Renal pelvis (tissue), 1 donor: ENCODE measurements at regions not wholly inside any gene's neighbourhood (a gene's known extent, or its start where the extent isn't known, plus 50 kb on each side); places are given as distances from the start of the nearest gene placed in this dataset.
"Not testable (repeated sequence)": the region's sequence is repeated elsewhere in the genome, so short reads cannot be mapped to it uniquely, and the experiment has no call there.

Source experiments
- DNase-seq: peaks from one replicate; pipeline ENCODE4 v3.0.0-alpha.2; 2013

DNA sequence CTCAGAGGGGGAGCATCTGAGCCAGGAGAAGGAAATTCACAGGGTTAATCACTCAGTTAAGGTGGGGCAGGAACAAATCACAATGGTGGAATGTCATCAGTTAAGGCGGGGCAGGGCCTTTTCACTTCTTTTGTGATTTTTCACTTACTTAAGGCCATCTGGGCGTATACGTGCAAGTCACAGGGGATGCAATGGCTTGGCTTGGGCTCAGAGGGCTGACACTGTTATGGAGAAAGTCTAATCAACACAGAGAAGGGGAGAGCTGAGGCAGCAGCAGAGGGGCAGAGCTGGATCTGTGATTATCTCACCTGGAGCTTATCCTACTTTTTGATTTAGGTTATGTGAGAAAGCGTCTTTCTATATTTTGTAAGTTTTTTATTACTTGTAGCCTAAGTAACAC is 350.1 kb downstream of the NSUN3 start:
- DNase-seq: not testable (repeated sequence)

DNA sequence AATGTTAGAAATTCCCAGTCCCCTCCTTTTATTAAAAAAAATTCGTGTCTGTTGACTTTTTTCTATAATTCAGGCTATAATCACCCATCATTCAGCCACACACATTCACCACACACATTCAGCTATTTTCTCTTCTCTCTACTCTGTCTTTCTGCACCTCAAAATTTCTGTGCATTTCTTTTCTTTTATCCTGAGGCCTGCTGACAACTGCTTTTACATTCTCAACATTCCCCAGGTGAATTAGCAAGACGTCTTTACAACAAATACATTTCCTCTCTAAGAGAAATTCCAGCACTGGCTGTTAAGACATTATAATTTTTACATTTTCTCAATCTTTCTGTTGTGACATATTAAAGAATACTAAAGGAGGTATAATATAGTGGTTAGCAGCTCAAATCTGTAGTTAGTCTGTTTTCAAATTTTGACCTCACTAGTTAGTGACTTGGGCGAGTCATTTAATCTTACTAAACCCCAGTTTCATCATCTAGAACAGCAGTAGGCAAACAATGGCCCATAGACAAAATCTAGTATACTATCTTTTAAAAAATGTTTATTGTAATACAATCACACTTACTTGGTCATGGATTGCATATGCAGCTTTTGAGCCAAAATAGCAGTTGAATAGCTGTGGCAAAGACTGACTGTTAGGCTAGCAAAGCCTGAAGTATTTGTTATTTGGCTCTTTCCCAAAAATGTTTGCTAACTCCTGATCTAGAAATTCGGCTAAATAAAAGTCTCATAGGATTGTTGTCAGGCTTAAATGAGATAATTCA is 350.7 kb downstream of the NSUN3 start:
- no peak for DNase-seq

DNA sequence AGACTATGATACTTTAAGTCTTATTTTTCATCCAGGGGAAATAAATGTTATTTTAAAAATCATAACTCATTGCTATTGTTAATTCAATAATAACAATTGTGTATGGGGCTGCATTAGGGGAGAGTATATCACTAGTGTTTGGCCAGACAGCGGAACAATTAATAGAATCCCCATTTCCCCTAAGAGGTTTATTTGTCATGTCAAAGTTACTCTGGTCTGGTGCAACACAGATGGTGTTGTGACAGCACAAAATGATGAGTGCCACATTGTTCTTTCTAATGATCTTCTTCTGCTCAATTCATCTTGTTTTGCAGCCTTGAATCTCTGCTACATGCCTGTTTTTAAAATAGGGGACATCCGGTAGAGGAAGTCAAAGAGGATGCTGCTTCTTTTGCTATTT is 351.6 kb downstream of the NSUN3 start:
- peak; percentile 16 for DNase-seq

DNA sequence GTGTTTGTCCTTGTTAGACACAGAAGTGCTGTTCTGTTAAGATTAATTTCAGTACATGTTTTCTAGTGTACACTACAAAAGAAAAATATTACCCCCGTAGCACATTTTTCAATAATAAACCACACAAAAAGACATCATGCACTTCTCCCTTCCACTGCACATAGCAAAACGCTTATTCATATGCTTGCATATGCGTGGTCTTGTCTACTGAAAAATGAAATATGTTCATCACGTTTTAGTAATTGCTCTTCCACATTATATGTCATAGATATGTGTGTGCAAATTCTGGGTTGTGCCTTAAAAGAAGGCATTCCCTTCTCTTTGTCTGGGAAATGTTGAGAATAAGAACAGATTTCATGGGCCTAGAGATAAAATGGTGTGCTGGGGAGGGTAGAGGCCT is 353.9 kb downstream of the NSUN3 start:
- no peak for DNase-seq

DNA sequence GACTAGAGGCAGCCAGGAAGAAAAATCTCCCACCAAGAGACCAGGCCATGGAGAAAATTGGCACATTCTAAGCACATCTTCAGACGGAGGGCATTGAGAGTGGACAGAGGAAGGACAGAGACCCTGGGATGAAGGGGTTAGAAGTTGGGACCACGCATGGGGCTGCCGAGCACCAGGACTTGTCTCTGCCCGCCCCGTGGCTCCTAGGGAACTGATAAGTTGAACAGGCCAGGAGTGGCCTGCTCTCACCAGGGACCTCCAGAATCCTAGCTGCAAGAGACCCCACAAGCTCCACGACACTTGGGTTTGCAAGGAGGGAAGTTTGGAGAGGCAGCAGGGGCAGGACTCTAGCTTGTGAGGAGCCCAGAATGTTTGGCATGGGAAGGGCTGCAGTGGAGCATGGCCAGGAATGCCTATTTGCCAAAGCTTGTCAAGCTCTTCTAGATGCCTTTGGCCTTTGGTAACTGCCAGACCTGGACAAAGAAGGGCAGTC is 355.1 kb downstream of the NSUN3 start:
- no peak for DNase-seq

DNA sequence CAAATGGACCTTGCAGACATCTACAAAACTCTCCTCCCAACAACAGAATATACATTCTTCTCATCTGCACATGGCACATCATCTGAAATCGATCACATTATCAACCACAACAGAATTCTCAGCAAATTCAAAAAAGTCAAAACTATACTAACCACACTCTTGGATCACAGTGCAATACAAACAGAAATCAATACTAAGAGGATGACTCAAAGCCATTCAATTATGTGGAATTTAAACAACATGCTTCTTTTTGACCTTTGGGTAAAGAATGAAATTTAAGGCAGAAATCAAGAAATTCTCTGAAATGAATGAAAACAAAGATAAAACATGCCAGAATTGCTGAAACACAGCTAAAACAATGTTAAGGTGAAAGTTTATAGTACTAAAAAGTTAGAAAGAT is 358.1 kb downstream of the NSUN3 start:
- no peak for DNase-seq

DNA sequence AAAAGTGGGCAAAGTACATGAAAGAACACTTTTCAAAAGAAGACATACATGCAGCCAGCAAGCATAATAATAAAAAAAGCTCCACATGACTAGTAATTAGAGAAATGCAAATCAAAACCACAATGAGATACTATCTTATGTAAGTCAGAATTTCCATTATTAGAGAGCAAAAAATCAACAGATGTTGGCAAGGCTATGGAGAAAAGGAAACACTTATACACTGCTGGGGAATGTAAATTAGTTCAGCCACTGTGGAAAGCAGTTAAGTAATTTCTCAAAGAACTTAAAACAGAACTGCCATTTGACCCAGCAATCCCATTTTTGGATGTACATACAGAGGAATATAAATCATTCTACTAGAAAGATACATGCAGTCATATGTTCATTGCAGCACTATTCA is 360.7 kb downstream of the NSUN3 start:
- DNase-seq: no peak

DNA sequence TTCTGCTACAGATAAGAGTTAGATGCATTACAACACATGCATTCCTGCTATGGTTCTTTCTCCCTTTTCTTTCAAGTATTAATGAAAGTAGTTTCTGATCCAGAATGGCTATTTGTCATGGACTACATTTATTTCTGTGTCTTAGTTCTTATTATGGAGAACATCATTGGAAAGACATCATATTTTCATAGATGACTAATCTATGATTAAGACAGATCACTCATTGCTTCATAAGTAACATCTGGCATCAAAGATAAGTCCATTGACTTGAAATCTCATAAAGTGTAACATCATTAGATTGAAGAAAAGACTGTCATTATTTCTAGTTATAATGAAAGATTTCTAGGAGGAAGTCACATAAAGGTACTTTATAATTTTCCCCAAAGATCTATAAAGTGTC is 366.7 kb downstream of the NSUN3 start:
- no peak for DNase-seq

DNA sequence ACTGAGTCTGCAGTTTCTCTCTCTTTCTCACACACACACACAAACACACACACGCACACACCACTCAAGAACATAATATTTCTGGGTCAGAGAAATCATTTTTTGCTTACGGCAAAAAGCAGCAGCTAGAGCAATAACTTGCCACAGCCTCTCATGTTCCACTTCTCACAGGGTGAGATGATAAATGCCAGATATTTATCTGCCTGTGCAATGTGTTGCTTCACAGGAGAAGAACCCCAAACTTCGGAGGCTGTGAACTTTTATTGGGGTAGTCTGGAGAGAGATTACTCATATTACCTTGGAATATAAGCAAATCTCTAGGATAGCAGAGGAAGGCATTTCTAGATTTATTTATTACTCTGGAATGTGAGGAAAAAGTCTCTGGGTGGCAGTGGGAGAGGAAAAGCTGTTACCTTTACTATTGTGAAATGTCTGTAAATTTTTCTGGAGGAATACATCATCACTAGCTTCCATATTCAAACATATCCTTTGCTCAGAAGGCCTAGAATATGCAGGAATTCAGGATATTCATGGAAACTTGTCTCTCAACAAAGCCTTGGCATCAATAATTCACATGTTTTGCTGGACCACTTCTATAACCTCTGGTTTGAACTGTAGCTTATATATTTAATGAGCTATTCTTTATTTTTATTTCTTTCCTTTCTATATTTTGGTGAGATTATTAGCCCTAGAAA is 369.2 kb downstream of the NSUN3 start:
- no peak for DNase-seq

DNA sequence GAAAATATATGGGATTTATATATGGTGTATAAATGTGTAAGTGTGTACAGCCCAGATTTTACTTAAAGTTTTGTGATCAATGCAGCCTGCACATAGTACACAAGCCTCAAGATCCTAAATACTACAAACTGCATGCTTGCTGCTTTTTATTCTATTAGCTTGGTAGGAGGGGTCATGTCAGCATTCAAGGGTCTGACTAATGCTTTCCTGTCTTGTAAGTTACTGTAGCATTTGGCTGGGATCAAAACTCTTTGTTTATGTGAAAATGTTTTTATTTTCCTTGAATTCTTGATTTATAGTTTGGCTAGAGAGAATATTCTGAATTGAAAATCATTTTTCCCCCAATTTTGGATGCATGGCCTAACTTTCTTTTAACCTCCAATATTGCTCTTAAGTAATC is 370.9 kb downstream of the NSUN3 start:
- DNase-seq: peak; percentile 8

DNA sequence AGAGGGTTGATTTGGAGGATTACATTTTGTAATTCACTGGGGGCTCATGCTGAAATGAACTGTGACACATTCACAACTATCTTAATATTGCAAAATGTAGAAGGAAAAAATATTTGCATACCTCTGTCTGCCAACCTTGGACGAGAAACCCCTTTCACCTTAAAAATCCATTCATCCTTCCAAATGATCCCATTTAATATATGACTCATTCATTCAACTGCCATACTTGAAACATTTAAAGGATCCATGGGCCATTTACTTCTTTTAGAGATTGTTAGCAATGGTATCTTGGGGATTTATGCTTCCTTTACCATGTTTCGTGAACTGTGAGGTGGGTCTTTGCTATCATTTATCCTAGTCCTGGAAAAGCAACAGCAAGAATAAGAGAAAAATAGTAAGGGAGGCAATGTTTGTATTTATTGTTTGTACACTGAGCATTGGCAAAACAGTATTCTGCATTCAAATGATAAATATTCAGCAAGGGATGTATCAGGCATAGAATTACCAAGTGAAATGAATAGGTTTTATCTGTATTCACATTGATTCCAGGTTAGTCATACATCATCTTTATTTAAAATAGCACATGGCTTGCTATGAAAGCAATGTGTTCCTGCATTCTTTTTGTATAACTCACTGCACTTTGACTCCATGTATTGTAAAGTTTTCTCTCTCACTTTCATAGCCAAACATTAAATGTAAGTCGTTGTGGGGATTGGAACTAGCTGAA is 378.1 kb downstream of the NSUN3 start:
- DNase-seq: no peak

DNA sequence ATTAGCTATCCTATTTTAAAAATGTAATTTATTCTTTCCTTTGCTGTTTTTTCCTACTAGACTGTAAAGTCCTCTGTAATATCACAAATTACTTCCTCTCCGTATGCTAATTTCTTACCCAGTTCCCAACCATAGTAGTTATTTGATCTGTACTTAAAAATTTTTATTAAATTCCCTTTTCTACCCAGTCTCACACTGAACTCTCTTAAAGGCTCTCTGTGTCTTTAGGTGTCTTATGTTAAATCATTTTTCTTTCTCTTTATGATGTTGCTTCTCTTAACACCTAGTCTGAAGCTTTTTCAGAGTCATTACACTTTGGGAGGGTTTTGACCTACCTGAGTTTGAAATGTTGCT is 378.6 kb downstream of the NSUN3 start:
- no peak for DNase-seq

DNA sequence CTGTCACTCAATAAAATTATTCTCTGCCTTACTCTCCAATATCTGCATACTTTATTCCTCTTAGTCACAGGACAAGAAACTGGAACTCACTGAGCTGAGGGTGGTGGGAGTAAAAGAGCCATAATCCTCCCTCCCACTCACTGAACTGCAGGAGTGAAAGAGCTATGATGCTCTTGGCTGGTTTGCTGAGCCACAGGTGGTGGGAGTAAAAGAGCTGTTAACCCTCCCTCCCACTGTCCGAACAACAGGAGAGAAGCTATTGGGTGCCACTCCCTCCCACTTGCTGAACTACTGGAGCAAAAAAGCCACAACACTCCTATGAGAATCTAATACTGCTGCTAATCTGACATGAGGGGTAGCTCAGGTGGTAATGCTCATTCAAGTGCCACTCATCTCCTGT is 391.0 kb downstream of the NSUN3 start:
- peak; percentile 15 for DNase-seq

DNA sequence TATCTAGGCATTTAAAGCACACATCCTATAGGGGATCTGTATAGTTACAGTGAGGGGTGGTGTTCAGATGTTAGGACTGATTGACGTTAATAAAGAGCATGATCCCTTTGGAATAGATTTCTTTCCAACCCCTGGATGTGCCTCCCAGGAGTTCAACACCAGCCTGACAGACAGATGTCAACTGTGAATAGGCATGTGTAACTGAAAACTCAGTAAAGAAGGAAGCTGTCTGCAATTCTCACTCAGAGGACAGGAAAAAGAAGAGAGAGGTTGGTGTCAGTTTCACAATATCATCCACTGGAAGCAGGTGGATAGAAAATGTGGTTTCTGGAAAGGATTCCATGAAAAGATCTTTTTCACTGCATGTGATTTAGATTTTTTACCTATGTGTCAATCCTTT is 396.3 kb downstream of the NSUN3 start:
- no peak for DNase-seq

DNA sequence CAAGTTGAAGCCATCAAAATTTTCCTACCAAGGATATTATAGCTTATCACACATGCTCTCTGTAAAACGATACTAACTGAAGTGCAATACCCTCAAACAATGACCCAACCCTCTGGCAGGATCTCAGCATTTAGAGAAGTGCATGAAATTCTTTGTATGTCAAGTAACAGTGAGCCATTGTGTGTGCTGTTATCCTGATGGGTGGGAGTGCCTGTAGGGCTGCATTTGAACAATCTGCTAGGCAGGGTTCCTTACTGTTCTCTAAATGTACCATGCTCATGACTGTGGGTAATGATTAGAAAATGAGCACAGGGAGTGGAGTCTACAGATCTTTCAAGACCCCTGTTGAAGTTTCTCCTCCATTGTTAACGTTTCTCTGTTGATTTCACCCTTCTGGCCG is 398.1 kb downstream of the NSUN3 start:
- DNase-seq: no peak

DNA sequence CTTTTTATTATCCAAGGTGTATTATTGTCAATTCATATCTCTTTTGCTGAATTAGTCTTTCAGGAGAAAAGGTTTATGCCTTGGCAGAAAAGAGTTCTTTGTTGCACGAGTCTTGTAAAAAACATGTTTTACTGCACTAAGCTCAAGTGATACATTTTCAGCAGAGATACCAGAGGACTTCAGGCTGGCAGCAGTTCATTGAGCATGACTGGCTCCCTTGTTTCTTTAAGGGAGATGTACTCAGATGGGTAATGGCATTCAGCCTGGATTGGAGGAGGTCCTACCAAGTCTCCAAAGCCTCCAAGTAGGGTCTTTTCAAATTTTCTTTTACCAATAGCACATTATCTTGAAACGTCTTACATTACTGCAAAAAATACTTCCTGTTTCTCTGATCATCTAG is 400.1 kb downstream of the NSUN3 start:
- no peak for DNase-seq

DNA sequence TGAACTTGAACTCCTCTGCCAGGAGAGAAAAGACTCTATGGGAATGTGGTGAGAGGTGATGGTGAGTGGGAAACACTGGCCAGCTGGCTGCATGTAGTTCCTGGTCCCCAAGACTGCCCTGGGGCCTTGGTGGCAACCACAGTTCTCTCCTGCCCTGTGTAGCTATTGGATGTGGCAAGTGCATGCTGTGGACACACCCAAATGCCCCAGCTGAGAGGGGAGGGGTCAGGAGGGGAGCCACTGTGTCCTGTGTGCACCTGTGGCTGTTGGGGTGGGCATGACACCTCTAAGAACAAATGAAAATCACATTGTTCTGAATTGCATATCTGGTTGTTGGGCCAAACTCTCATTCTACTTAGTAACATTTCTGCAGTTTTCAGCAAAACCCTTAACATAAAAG is 409.6 kb downstream of the NSUN3 start:
- no peak for DNase-seq

DNA sequence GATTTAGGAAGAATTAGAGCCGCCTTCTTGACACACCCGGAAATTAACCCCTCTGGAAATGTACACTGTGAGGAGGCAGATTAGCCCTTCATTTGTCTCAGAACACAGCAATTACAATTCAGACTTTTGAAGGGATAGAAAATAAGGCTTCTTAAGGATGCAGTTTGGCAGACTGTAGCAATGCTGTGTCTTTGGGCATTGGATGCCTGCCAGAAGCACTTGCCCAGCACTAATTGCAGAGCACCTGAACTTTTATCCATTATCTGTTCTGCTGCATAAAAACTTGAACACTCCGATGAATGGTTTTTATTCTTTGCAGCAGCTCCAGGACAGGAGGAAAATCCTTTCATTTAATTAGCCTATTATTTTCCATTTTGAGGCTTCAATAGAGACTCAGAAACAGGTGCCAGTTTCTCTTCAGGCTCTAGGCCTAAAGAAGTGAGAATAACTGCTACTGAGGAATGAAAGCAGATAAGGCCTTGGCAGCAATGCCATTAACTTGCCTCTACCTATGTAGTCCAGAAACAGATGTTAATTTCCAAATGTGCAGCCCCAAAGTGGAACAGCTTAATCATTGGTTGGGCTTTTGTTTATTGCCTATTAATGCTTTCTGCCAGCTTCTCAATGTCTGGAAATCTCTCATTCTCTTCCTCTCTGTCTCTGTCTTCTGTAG is 418.5 kb downstream of the NSUN3 start:
- no peak for DNase-seq

DNA sequence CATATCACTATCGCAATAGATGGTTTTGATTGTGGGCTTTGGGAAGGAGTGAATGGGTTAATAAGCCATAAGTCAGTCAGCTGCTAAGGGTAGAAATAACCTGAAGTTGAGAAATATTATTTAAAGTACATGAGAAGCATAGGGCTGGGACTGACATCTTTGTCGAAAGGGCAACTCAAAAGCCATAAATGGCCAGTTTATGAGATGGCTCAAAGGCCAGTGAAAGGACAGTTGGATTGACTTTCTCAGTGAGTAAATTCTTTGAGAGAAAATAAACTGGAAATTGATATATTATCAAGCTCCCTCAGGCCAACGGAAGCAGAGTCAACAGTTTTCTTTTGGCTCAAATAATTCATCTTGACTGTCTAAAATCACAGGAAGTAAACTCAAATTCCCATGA is 419.8 kb downstream of the NSUN3 start:
- peak; percentile 4 for DNase-seq

DNA sequence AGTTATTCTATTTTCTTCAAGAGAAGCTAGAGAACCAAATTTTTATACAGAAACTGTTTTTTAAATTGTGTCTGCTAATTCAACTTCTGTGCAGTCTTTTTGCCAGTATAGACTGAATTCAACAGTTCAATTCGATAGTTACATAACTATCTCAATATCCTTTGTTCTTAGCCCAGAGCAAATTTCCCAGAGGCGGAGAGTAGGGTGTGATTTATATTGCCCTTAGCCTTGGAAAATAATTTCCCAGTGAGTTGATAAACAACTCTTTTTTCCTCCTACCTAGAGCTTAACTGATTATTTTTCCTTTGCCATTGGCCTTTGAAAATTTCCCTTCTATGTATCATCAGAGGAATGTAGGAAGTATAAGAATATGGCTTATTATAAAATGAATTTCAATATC is 420.5 kb downstream of the NSUN3 start:
- DNase-seq: no peak

DNA sequence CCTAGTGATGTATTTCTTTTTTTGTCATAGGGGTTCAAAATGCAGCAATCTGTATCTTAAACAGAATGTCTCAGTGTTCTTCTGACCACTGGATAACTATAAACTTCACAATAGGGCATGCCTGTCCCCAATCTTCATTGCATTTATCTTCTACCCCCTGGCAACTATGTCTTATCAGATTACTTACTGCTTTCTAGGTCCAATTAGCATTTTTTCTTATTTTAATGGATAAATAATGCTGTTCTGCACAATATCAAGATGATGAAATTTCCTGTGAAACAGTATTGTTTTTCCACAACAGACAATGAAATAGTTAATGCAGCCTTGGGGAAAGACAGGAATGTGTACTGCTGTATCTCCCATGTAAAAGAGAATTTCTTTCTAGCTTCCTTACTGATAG is 432.1 kb downstream of the NSUN3 start:
- no peak for DNase-seq

DNA sequence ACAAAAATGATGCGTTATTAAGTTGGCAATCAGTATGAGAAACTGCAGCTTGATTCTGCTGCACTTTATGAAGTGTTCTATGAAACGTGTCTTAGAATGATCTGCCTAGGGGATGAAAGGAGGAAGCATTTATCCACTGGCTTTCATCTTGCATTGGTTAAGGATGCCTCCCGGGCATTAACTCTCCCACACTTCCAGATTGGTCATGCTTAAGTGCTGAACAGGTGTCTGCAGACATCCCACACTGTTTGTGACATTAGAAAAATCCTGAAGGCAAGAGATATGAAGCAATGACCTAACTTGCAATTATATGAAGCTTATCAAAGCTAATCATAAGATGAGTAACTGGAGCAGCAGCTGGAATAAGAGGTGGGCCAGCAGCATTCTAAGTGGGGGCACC is 437.3 kb downstream of the NSUN3 start:
- DNase-seq: no peak

DNA sequence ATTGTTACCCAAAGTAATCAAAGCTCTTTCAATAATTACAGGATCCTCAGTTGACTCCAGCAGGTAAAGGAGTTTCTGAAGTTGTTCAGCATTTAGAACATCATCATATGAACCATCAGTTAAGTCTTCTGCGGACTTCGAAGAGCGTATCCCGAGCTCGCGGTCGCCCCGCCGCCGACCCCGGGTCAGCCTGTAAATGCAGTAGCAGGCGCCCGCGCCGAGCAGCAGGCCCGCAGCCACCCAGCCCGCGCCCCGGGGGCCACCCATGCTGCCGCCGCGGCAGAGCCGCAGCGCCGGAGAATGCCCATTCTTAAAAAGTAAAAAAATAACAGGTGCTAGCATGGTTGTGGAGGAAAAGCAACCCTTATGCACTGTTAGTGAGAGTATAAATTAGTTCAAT is 444.5 kb downstream of the NSUN3 start:
- not testable (repeated sequence) for DNase-seq
